Pancreas (tissue), 10 donors: ENCODE measurements at regions not wholly inside any gene's neighbourhood (a gene's known extent, or its start where the extent isn't known, plus 50 kb on each side); places are given as distances from the start of the nearest gene placed in this dataset.

Experiments used
- ATAC-seq, 4 donors: fragments of 200-7000 bp; cut with Tn5 transposase; one replicate each; pipeline versions ENCODE4 v1.8.0 to v1.9.1; 2020; ENCODE audit warnings: mild to moderate bottlenecking in 4 of 4, moderate library complexity in 4 of 4
- DNase-seq, 6 donors: peaks; one replicate each; pipeline ENCODE4 v3.0.0-alpha.2; 2020
- FAIRE-seq: peaks from 2 replicates; lab custom pipeline; 2012; peaks lifted over from hg19 to GRCh38; lab: Jason Lieb, UNC
- H3K27ac ChIP-seq, 4 donors: fragments of 200-600 bp; sonication (generic); 1 replicate in 3 of 4; 2 replicates in 1 of 4; pipeline versions ENCODE4 v1.5.0 to v1.8.0; 2020
- H3K27me3 ChIP-seq, 4 donors: fragments of 200-600 bp; one replicate each; pipeline ENCODE4 v1.8.0; 2021
- H3K36me3 ChIP-seq, 3 donors: fragments of 200-600 bp; sonication (generic) in 1 of 3; one replicate each; pipeline versions ENCODE4 v1.5.0 to v1.8.0; 2020 to 2021
- H3K4me1 ChIP-seq, 3 donors: fragments of 200-600 bp; one replicate each; pipeline ENCODE4 v1.8.0; 2021
- H3K4me3 ChIP-seq, 4 donors: fragments of 200-600 bp; sonication (generic) in 2 of 4; one replicate each; pipeline versions ENCODE4 v1.5.0 to v1.8.0; 2020 to 2021
- H3K9me3 ChIP-seq, 4 donors: fragments of 200-600 bp; one replicate each; pipeline ENCODE4 v1.8.0; 2021
- CTCF ChIP-seq, 4 donors: fragments of 200-600 bp; sonication (generic) in 3 of 4; IDR thresholded peaks; one replicate each; pipeline versions ENCODE4 v1.5.0 to v1.8.0; 2021; ENCODE audit warnings: antibody characterized with exemption in 4 of 4
- WGBS, 2 donors: extraction: QIAGEN DNeasy Blood & Tissue Kit; methylation state at CpG; one replicate each; pipeline ENCODE4 v1.1.7; 2013; 5-methylcytosine and 5-hydroxymethylcytosine counted together
- intact Hi-C, 3 donors: fragments of 100-400 bp; cut with DNase I; formaldehyde crosslinking; loops; one replicate each; pipeline versions ENCODE4 v1.11.1 to v1.14.2; 2022
- donor health status: healthy with polysubstance abuse.
- donor health status: DM: no; HTN: no; CAD: no; lungs with moderate emphysema.
- donor health status: DM: no; HTN: no; CAD: no.
- donor health status: control.
- donor health status: control.
- donor health status: Bipolar disorder and iron deficiency.
- donor health status: DM: yes; HTN: yes; CAD: no.
- donor health status: DM: no; HTN: no; CAD: no.
- donor health status: DM: no; HTN: no; CAD: no.
- donor health status: DM: yes; HTN: yes; CAD: no.

GRCh38 chrX:40523852-40524251 is 56.9 kb upstream of the ATP6AP2 start:
- ATAC-seq (peak in 1 of 4 donors; percentile 56), DNase-seq (no peak), FAIRE-seq (no peak)
- no peak for TF ChIP-seq CTCF (IDR thresholded peaks at IDR 0.05)
- no peak overlapping the region for H3K27ac ChIP-seq
- no peaks in the 10 kb centered on the region for H3K36me3 ChIP-seq
- WGBS, 2 donors = 53 to 61% methylated on average over 3 of the region's 3 CpGs
- H3K9me3 ChIP-seq = no peaks in the 10 kb centered on the region
- intact Hi-C loops = no loop called here
- H3K27me3 ChIP-seq = peaks cover 0 to 7% (median 0%) of the 10 kb centered on the region in 4 donors
- no peak overlapping the region for H3K4me3 ChIP-seq
- H3K4me1 ChIP-seq = no peaks in the 10 kb centered on the region

GRCh38 chrX:40521868-40522450 is 58.8 kb upstream of the ATP6AP2 start:
- ATAC-seq (peak in 1 of 4 donors; percentile 32), DNase-seq (no peak), FAIRE-seq (no peak)
- WGBS, 2 donors = 53 to 61% methylated on average over 11 of the region's 11 CpGs
- Histone ChIP-seq H3K9me3 (no peaks in the 10 kb centered on the region), H3K4me1 (no peaks in the 10 kb centered on the region), H3K27ac (no peak overlapping the region), H3K36me3 (no peaks in the 10 kb centered on the region), H3K27me3 (peaks cover 0 to 7% (median 0%) of the 10 kb centered on the region in 4 donors), H3K4me3 (no peak overlapping the region)
- TF ChIP-seq CTCF (IDR thresholded peaks at IDR 0.05) = no peak
- intact Hi-C loops = no loop called here

GRCh38 chrX:40514376-40514775 is 66.4 kb upstream of the ATP6AP2 start:
- no peak for ATAC-seq
- FAIRE-seq = no peak
- Histone ChIP-seq H3K9me3 (no peaks in the 10 kb centered on the region), H3K27me3 (peaks cover 0 to 9% (median 0%) of the 10 kb centered on the region in 4 donors), H3K36me3 (no peaks in the 10 kb centered on the region), H3K4me1 (no peaks in the 10 kb centered on the region), H3K27ac (no peak overlapping the region), H3K4me3 (no peak overlapping the region)
- WGBS, 2 donors = 67 to 75% methylated on average over 8 of the region's 8 CpGs
- intact Hi-C loops = no loop called here
- no peak for DNase-seq
- no peak for TF ChIP-seq CTCF (IDR thresholded peaks at IDR 0.05)

GRCh38 chrX:40513835-40514234 is 66.9 kb upstream of the ATP6AP2 start:
- no peak for TF ChIP-seq CTCF (IDR thresholded peaks at IDR 0.05)
- intact Hi-C loops = no loop called here
- 58 to 76% methylated on average over 7 of the region's 7 CpGs for WGBS, 2 donors
- no peak for FAIRE-seq
- Histone ChIP-seq H3K27ac (no peak overlapping the region), H3K4me1 (no peaks in the 10 kb centered on the region), H3K9me3 (no peaks in the 10 kb centered on the region), H3K36me3 (no peaks in the 10 kb centered on the region), H3K27me3 (peaks cover 0 to 9% (median 0%) of the 10 kb centered on the region in 4 donors), H3K4me3 (no peak overlapping the region)
- no peak for DNase-seq
- ATAC-seq = no peak

GRCh38 chrX:40513012-40513411 is 67.8 kb upstream of the ATP6AP2 start:
- no peak for TF ChIP-seq CTCF (IDR thresholded peaks at IDR 0.05)

More at GRCh38 chrX:40513012-40513411, 67.8 kb upstream of the ATP6AP2 start:
- H3K27ac ChIP-seq = no peak overlapping the region
- DNase-seq = no peak
- H3K36me3 ChIP-seq = no peaks in the 10 kb centered on the region
- H3K9me3 ChIP-seq = no peaks in the 10 kb centered on the region
- peak in 1 of 4 donors; percentile 47 for ATAC-seq
- no peak overlapping the region for H3K4me3 ChIP-seq
- intact Hi-C loops = no loop called here
- H3K27me3 ChIP-seq = peaks cover 0 to 9% (median 0%) of the 10 kb centered on the region in 4 donors
- FAIRE-seq = no peak
- WGBS, 2 donors = 53 to 71% methylated on average over 5 of the region's 5 CpGs
- H3K4me1 ChIP-seq = no peaks in the 10 kb centered on the region
